Esophagus (tissue), 2 donors: ENCODE measurements at regions not wholly inside any gene's neighbourhood (a gene's known extent, or its start where the extent isn't known, plus 50 kb on each side); places are given as distances from the start of the nearest gene placed in this dataset.
"Not testable (repeated sequence)": the region's sequence is repeated elsewhere in the genome, so short reads cannot be mapped to it uniquely, and the experiment has no call there.

Experiments used
- H3K27ac ChIP-seq, 2 donors: one replicate each; pipeline ENCODE4 v1.5.1; 2013; ENCODE audit warnings: low read depth in 2 of 2, mild to moderate bottlenecking in 2 of 2, inconsistent platforms in 1 of 2, low read length in 1 of 2, moderate library complexity in 1 of 2
- H3K27me3 ChIP-seq, 2 donors: one replicate each; pipeline ENCODE4 v1.6.1; 2013; ENCODE audit warnings: low read length in 2 of 2, control low read depth in 1 of 2, mild to moderate bottlenecking in 1 of 2; ENCODE audit not compliant: insufficient read depth in 2 of 2, control insufficient read depth in 1 of 2
- H3K36me3 ChIP-seq, 2 donors: one replicate each; pipeline ENCODE4 v1.6.1; 2013; ENCODE audit warnings: low read length in 1 of 2; ENCODE audit not compliant: control insufficient read depth in 2 of 2, insufficient read depth in 2 of 2
- H3K4me1 ChIP-seq, 2 donors: one replicate each; pipeline ENCODE4 v1.6.1; 2013; ENCODE audit warnings: low read length in 1 of 2; ENCODE audit not compliant: control insufficient read depth in 2 of 2, insufficient read depth in 2 of 2
- H3K4me3 ChIP-seq, 2 donors: one replicate each; pipeline ENCODE4 v1.5.1; 2013; ENCODE audit warnings: low read length in 2 of 2, mild to moderate bottlenecking in 2 of 2, low read depth in 1 of 2, moderate library complexity in 1 of 2
- H3K9me3 ChIP-seq, 2 donors: one replicate each; pipeline ENCODE4 v1.6.1; 2013; ENCODE audit warnings: mild to moderate bottlenecking in 2 of 2, low read depth in 1 of 2, low read length in 1 of 2, moderate library complexity in 1 of 2; ENCODE audit not compliant: control insufficient read depth in 2 of 2, insufficient read depth in 1 of 2
- WGBS, 2 donors: extraction: QIAGEN DNeasy Blood & Tissue Kit; methylation state at CpG; one replicate each; pipeline ENCODE4 v1.1.7; 2013; 5-methylcytosine and 5-hydroxymethylcytosine counted together
- donor health status: healthy with polysubstance abuse.
- donor health status: Bipolar disorder and iron deficiency.

DNA sequence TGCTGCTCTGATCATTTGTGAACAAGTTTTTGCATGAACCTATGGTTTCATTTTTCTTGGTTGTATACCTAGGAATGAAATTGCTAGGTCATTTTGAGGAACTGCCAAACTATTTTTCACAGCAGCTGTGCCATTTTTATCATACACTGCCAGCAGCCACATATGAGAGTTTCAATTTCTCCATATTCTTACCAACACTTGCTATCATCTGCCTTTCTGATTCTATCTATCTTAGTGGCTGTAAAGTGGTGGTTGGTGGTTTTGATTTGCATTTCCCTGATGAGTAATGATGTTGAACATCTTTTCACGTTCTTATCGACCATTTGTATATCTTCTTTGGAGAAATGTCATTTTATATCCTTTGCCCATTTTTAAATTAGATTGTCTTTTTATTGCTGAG, 146.1 kb downstream of the C12orf75 start:
- no peak overlapping the region for H3K4me3 ChIP-seq
- H3K27me3 ChIP-seq: no peaks in the 10 kb centered on the region
- H3K4me1 ChIP-seq: no peaks in the 10 kb centered on the region
- H3K27ac ChIP-seq: no peak overlapping the region
- no peaks in the 10 kb centered on the region for H3K9me3 ChIP-seq
- no peaks in the 10 kb centered on the region for H3K36me3 ChIP-seq
- WGBS, 2 donors: 48 to 61% methylated on average over 2 of the region's 2 CpGs

- no peak overlapping the region for H3K4me3 ChIP-seq
- 70 to 74% methylated on average over 6 of the region's 6 CpGs for WGBS, 2 donors
- H3K36me3 ChIP-seq: no peaks in the 10 kb centered on the region
- no peaks in the 10 kb centered on the region for H3K9me3 ChIP-seq
- H3K4me1 ChIP-seq: no peaks in the 10 kb centered on the region
- no peak overlapping the region for H3K27ac ChIP-seq
- H3K27me3 ChIP-seq: no peaks in the 10 kb centered on the region
Measured at GRCh38 chr12:105477873-105478272, 147.4 kb downstream of the C12orf75 start.

- not testable (repeated sequence) for H3K27ac ChIP-seq, H3K9me3 ChIP-seq, H3K4me1 ChIP-seq, H3K27me3 ChIP-seq, H3K4me3 ChIP-seq, H3K36me3 ChIP-seq
- WGBS, 2 donors: 87 to 88% methylated on average over 8 of the region's 9 CpGs
Measured at GRCh38 chr12:105478788-105479187, 148.3 kb downstream of the C12orf75 start.

- WGBS, 2 donors: 75 to 86% methylated on average over 1 of the region's 1 CpG
- no peaks in the 10 kb centered on the region for H3K4me1 ChIP-seq
- H3K4me3 ChIP-seq: no peak overlapping the region
- H3K9me3 ChIP-seq: no peaks in the 10 kb centered on the region
- no peaks in the 10 kb centered on the region for H3K36me3 ChIP-seq
- H3K27me3 ChIP-seq: no peaks in the 10 kb centered on the region
- H3K27ac ChIP-seq: no peak overlapping the region
Measured at GRCh38 chr12:105479710-105480109, 149.2 kb downstream of the C12orf75 start.

GRCh38 chr12:105480162-105480561, 149.7 kb downstream of the C12orf75 start:
- H3K36me3 ChIP-seq: no peaks in the 10 kb centered on the region
- H3K27ac ChIP-seq: no peak overlapping the region
- 73 to 83% methylated on average over 2 of the region's 2 CpGs for WGBS, 2 donors
- H3K4me3 ChIP-seq: no peak overlapping the region
- no peaks in the 10 kb centered on the region for H3K4me1 ChIP-seq
- no peaks in the 10 kb centered on the region for H3K27me3 ChIP-seq
- H3K9me3 ChIP-seq: no peaks in the 10 kb centered on the region

DNA sequence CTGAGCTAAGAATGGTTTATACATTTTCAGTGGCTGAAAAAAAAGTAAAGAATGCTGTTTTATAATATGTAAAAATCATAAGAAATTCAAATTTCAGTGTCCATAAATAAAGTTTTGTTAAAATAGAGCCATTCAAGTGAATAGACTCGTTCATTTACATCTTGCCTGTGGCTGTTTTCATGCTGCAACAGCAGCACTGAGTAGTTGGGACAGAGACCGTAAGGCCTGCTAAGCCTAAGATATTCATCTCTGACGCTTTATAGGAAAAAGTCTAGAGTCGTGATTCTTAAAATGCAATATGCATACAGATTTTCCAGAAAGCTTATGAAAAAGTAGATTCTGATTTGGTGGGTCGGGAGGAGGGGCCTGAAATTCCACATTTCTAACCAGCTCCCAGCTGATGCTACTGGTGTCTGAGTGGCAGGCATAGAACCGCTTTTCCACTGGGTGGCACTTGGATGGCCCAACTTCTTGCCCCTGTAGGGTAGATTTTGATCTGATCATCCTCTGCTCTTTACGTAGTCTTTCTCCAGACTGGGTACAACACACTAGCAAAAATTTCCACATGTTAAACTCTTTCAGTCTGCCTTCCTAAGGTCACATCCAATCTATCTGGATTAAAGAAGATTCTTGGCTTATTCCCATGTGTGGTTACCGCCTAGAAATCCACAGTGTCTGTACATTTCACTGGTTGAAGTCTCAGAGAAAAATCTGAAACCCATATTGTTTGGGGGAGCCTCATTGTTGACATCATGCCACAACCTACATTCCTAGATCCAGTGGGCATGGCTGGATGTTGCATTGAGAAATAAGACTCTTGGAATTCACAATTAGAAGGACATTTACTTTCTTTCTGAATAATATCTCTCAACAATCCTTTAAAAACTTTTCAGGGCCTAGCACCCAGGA, 151.2 kb downstream of the C12orf75 start:
- Histone ChIP-seq H3K4me3 (no peak overlapping the region), H3K4me1 (no peaks in the 10 kb centered on the region), H3K9me3 (no peaks in the 10 kb centered on the region), H3K36me3 (no peaks in the 10 kb centered on the region), H3K27ac (no peak overlapping the region), H3K27me3 (no peaks in the 10 kb centered on the region)
- 88% methylated on average over 8 of the region's 8 CpGs for WGBS, 2 donors

DNA sequence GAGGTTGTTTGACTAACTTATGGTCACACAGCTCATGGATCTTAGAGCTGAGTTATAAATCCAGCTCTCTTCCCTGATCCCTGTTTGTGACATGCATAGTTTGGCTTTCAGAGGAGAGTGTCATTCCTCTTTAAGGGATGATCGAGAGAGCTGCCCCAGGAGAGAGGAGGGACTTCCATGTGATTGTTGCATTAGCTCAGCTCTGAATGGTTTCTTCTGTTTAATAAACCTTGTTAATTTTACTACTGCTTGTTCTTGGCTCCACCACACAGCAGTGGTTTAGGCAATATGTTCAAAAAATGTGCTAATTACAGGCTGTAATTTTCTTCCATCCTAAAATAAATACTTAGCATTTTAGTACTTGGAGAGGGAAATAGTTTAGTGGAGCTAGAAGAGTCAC, 152.5 kb downstream of the C12orf75 start:
- Histone ChIP-seq H3K27ac (no peak overlapping the region), H3K36me3 (no peaks in the 10 kb centered on the region), H3K4me3 (no peak overlapping the region), H3K4me1 (no peaks in the 10 kb centered on the region), H3K9me3 (no peaks in the 10 kb centered on the region), H3K27me3 (no peaks in the 10 kb centered on the region)
- 60 to 69% methylated on average over 1 of the region's 1 CpG for WGBS, 2 donors

DNA sequence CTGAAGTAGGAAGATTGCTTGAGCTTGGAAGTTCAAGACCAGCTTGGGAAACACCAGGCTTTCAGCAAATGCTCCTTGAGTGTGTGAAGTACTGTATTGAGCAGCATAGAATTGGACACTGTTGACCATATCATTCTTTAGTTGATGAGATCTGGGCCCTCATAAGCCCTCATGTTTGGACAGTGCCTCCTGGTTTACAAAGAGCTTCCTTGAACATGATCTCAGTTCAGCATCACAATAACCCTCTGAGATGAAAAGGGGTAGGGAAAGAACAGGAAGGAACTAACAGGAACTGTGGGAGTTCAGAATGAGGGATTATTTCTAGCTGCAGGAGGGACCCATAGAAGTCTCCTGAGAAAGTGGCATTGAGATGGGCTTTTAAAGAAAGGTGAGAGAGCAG, 153.2 kb downstream of the C12orf75 start:
- Histone ChIP-seq H3K4me3 (no peak overlapping the region), H3K9me3 (no peaks in the 10 kb centered on the region), H3K27me3 (no peaks in the 10 kb centered on the region), H3K27ac (no peak overlapping the region), H3K36me3 (no peaks in the 10 kb centered on the region), H3K4me1 (no peaks in the 10 kb centered on the region)

DNA sequence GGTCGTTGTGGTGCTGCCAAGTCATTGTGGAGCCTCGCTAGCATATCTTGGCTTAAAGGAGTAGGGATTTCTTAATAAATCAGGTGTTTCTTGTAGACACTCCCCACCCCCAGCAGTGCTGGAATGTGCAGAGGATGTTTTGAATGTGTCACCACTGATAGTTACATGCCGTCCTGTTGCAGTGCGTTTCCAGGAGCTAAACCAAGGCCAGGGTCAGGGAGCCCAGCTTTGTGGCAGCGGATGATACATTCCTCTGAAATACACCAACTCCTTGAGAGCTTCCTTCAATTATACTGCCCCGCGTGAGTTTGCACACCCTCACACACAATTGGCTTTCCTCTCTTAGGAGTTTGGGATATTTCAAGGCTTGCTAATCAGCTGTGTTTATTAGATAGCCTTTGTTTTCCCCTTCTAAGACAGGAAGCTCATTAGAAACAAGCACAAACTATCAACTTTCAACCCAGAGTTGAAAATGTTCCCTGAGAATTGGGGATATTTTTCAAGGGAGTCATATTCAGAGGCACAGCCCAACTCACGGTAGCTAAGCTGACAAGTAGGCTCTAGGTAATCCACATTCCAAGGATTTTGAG, 154.9 kb downstream of the C12orf75 start:
- WGBS, 2 donors: 73 to 76% methylated on average over 8 of the region's 8 CpGs
- Histone ChIP-seq H3K9me3 (no peaks in the 10 kb centered on the region), H3K27me3 (no peaks in the 10 kb centered on the region), H3K4me1 (no peaks in the 10 kb centered on the region), H3K27ac (no peak overlapping the region), H3K4me3 (no peak overlapping the region), H3K36me3 (no peaks in the 10 kb centered on the region)

- no peaks in the 10 kb centered on the region for H3K36me3 ChIP-seq
- no peak overlapping the region for H3K4me3 ChIP-seq
- H3K27ac ChIP-seq: no peak overlapping the region
- H3K27me3 ChIP-seq: no peaks in the 10 kb centered on the region
- WGBS, 2 donors: 82 to 88% methylated on average over 3 of the region's 3 CpGs
- H3K9me3 ChIP-seq: no peaks in the 10 kb centered on the region
- no peaks in the 10 kb centered on the region for H3K4me1 ChIP-seq
Measured at GRCh38 chr12:105485921-105486320, 155.4 kb downstream of the C12orf75 start.
